ENCODE measurements at regions not wholly inside any gene's neighbourhood (a gene's known extent, or its start where the extent isn't known, plus 50 kb on each side); places are given as distances from the start of the nearest gene placed in this dataset.

DNA sequence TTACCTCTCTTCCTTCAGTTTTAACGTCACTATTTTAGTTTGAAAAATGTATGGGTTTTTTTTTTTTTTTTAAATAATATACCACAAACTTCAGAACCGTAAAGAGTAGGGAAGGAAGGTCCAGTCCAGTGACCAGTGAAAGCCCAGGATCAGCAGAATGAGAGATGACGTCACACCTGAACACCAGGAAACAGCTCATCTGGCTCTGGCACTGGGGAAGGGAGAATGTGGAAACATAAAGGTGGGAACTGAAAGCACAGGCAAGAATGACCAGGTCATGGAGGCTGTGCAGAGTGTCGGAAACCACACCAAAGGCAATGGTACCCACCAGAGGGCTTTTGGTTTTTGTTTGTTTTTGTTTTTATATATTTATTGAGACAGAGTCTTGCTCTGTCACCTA, 141.2 kb downstream of the DHX15 start:
- CTCF ChIA-PET, result no interaction called here

DNA sequence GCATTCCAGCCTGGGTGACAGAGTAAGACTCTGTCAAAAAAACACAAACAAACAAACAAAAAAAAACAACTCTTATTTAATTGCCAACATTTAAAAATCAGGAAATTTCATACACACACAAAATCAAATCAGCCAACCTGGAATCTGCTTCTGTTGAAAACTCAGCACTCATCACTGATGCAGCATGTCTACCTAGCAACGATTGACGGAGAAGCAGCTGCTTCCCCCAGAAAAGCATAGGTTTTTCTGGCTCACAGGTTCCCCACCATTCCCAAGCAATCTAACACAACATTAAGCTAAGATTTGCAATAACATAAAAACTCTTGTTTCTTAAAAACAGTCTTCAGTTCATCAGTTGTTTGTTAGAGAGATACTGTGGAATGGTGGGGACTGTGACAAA, 143.6 kb downstream of the DHX15 start:
- no peaks in the 10 kb centered on the region for H3K9me3 Mint-ChIP-seq
- no peak for DNase-seq
- no peak overlapping the region for H3K4me3 Mint-ChIP-seq
- no peaks in the 10 kb centered on the region for H3K36me3 Mint-ChIP-seq (ENCODE audit: low read depth)
- H3K4me1 Mint-ChIP-seq (ENCODE audit: low read depth), result no peaks in the 10 kb centered on the region
- H3K27me3 Mint-ChIP-seq (ENCODE audit: low read depth), result peaks cover 15% of the 10 kb centered on the region
- CTCF ChIA-PET, result interaction anchor here (0.6 kb wide), 1 partner anchor 704 kb away, joined by 3 read pairs; no protein-coding TSS in a partner anchor
- intact Hi-C loops (cut with micrococcal nuclease), result no loop called here
- H3K27ac Mint-ChIP-seq, result no peak overlapping the region

More for the DNA sequence above, 141.2 kb downstream of the DHX15 start:
- intact Hi-C loops (cut with micrococcal nuclease), result no loop called here
- H3K4me3 Mint-ChIP-seq, result no peak overlapping the region
- H3K36me3 Mint-ChIP-seq (ENCODE audit: low read depth), result no peaks in the 10 kb centered on the region
- H3K27me3 Mint-ChIP-seq (ENCODE audit: low read depth), result peaks cover 21% of the 10 kb centered on the region
- no peak for DNase-seq
- no peak overlapping the region for H3K27ac Mint-ChIP-seq
- H3K4me1 Mint-ChIP-seq (ENCODE audit: low read depth), result no peaks in the 10 kb centered on the region
- no peaks in the 10 kb centered on the region for H3K9me3 Mint-ChIP-seq

- H3K36me3 Mint-ChIP-seq (ENCODE audit: low read depth), result no peaks in the 10 kb centered on the region
- H3K4me1 Mint-ChIP-seq (ENCODE audit: low read depth), result no peaks in the 10 kb centered on the region
- CTCF ChIA-PET, result interaction anchor here (1.1 kb wide), 1 partner anchor 16 kb away, joined by 3 read pairs; no protein-coding TSS in a partner anchor
- no peaks in the 10 kb centered on the region for H3K9me3 Mint-ChIP-seq
- H3K27me3 Mint-ChIP-seq (ENCODE audit: low read depth), result peaks cover 20% of the 10 kb centered on the region
- no peak overlapping the region for H3K4me3 Mint-ChIP-seq
- intact Hi-C loops (cut with micrococcal nuclease), result no loop called here
- H3K27ac Mint-ChIP-seq, result no peak overlapping the region
- no peak for DNase-seq
These were observed 150.1 kb downstream of the DHX15 start for GRCh38 chr4:24434241-24434640.

- peaks cover 17% of the 10 kb centered on the region for H3K27me3 Mint-ChIP-seq (ENCODE audit: low read depth)
- no peak for DNase-seq
- no peaks in the 10 kb centered on the region for H3K4me1 Mint-ChIP-seq (ENCODE audit: low read depth)
- H3K36me3 Mint-ChIP-seq (ENCODE audit: low read depth), result no peaks in the 10 kb centered on the region
- H3K9me3 Mint-ChIP-seq, result no peaks in the 10 kb centered on the region
- CTCF ChIA-PET, result interaction anchor here (1.1 kb wide), 1 partner anchor 16 kb away, joined by 3 read pairs; no protein-coding TSS in a partner anchor
- no peak overlapping the region for H3K27ac Mint-ChIP-seq
- no peak overlapping the region for H3K4me3 Mint-ChIP-seq
- intact Hi-C loops (cut with micrococcal nuclease), result no loop called here
These were observed 150.7 kb downstream of the DHX15 start for GRCh38 chr4:24433515-24434214.

DNA sequence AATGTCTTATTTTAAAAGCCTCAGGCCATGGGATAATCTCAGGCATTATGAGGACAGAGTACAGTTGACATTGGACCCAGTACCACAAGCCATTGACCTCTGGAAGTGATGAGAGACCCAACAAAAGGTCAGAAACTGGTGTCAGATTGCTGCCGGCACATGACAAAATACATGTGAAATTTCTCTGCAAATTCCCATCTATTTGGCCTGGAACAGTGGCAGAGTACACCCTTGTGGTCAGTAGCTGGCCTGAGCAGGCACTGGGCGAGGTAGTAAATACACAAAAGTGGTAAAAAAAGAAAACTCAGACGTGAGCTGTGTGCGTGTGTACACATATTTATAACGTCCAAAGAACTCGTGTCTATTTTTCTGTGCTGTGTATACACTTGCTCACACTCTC, 155.5 kb downstream of the DHX15 start:
- no peak for DNase-seq
- CTCF ChIA-PET, result no interaction called here
- Mint-ChIP-seq H3K27me3 (ENCODE audit: low read depth) (peaks cover 16% of the 10 kb centered on the region), H3K9me3 (no peaks in the 10 kb centered on the region), H3K4me1 (ENCODE audit: low read depth) (no peaks in the 10 kb centered on the region), H3K36me3 (ENCODE audit: low read depth) (no peaks in the 10 kb centered on the region), H3K4me3 (no peak overlapping the region), H3K27ac (no peak overlapping the region)
- intact Hi-C loops (cut with micrococcal nuclease), result no loop called here

DNA sequence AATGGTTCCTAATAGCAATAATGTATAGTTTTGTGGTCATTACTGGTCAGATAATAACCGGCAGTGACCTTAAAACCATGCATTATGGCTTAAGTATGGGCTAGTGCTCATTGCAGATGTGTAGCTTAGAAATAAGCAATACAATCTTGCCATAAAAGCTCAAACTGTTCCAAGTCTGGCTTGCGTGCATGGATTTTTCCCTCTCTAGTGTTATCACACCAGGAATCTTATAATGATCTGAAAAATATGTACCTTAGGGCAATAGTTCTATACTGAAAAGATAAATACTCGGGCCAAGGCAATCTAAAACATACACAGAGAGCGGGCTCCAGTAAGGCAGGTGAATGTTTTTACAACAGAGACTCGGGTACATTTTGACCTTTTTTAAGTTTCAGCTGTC, 157.8 kb downstream of the DHX15 start:
- Mint-ChIP-seq H3K27me3 (ENCODE audit: low read depth) (peaks cover 19% of the 10 kb centered on the region), H3K36me3 (ENCODE audit: low read depth) (no peaks in the 10 kb centered on the region), H3K4me3 (no peak overlapping the region), H3K9me3 (no peaks in the 10 kb centered on the region), H3K27ac (no peak overlapping the region), H3K4me1 (ENCODE audit: low read depth) (no peaks in the 10 kb centered on the region)
- DNase-seq, result no peak
- CTCF ChIA-PET, result no interaction called here
- intact Hi-C loops (cut with micrococcal nuclease), result no loop called here

DNA sequence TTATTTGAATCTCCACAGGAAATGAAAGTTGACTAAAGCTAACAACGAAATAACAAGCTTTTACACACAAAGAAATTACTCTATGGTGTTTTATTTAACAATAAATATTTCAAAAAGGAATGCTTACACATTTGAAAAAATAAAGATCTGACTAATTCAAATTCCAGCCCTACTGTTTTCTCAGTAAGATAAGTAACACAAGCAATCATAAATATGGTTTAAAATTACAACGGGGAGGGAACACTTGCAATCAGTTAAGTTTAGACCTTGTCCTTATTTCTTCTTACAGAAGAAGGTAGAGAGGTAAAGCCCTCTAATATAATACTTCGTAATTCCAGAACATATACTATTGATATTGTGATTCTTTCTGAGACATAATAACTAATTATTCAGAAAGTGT, 158.5 kb downstream of the DHX15 start:
- Mint-ChIP-seq H3K27me3 (ENCODE audit: low read depth) (peaks cover 19% of the 10 kb centered on the region), H3K4me1 (ENCODE audit: low read depth) (no peaks in the 10 kb centered on the region), H3K27ac (no peak overlapping the region), H3K36me3 (ENCODE audit: low read depth) (no peaks in the 10 kb centered on the region), H3K4me3 (no peak overlapping the region), H3K9me3 (no peaks in the 10 kb centered on the region)
- intact Hi-C loops (cut with micrococcal nuclease), result no loop called here
- DNase-seq, result no peak
- CTCF ChIA-PET, result no interaction called here

GRCh38 chr4:24423670-24424069, 160.7 kb downstream of the DHX15 start:
- Mint-ChIP-seq H3K36me3 (ENCODE audit: low read depth) (no peaks in the 10 kb centered on the region), H3K9me3 (no peaks in the 10 kb centered on the region), H3K27ac (no peak overlapping the region), H3K27me3 (ENCODE audit: low read depth) (peaks cover 17% of the 10 kb centered on the region), H3K4me1 (ENCODE audit: low read depth) (peaks cover 3% of the 10 kb centered on the region), H3K4me3 (no peak overlapping the region)
- CTCF ChIA-PET, result no interaction called here
- no peak for DNase-seq
- intact Hi-C loops (cut with micrococcal nuclease), result no loop called here

GRCh38 chr4:24422644-24423043, 161.7 kb downstream of the DHX15 start:
- intact Hi-C loops (cut with micrococcal nuclease), result no loop called here
- Mint-ChIP-seq H3K27me3 (ENCODE audit: low read depth) (peaks cover 17% of the 10 kb centered on the region), H3K9me3 (no peaks in the 10 kb centered on the region), H3K27ac (no peak overlapping the region), H3K4me1 (ENCODE audit: low read depth) (peaks cover 3% of the 10 kb centered on the region), H3K36me3 (ENCODE audit: low read depth) (no peaks in the 10 kb centered on the region), H3K4me3 (no peak overlapping the region)
- DNase-seq, result no peak
- CTCF ChIA-PET, result interaction anchor here (0.6 to 1.0 kb wide), 4 partner anchors 49 to 1548 kb away, joined by 3 to 11 read pairs (median 3); no protein-coding TSS in a partner anchor

GRCh38 chr4:24419181-24420034, 164.9 kb downstream of the DHX15 start:
- Mint-ChIP-seq H3K4me1 (ENCODE audit: low read depth) (peaks cover 3% of the 10 kb centered on the region), H3K27me3 (ENCODE audit: low read depth) (peaks cover 9% of the 10 kb centered on the region), H3K9me3 (no peaks in the 10 kb centered on the region), H3K4me3 (no peak overlapping the region), H3K36me3 (ENCODE audit: low read depth) (no peaks in the 10 kb centered on the region), H3K27ac (no peak overlapping the region)
- CTCF ChIA-PET, result interaction anchor here (0.6 to 2.4 kb wide), 13 partner anchors 17 to 1522 kb away, joined by 3 to 7 read pairs (median 3); no protein-coding TSS in a partner anchor
- DNase-seq, result peak; percentile 82
- intact Hi-C loops (cut with micrococcal nuclease), result loop anchor here (1.0 to 10.0 kb wide), 6 partner anchors 165 to 1522 kb away; no protein-coding TSS in a partner anchor

DNA sequence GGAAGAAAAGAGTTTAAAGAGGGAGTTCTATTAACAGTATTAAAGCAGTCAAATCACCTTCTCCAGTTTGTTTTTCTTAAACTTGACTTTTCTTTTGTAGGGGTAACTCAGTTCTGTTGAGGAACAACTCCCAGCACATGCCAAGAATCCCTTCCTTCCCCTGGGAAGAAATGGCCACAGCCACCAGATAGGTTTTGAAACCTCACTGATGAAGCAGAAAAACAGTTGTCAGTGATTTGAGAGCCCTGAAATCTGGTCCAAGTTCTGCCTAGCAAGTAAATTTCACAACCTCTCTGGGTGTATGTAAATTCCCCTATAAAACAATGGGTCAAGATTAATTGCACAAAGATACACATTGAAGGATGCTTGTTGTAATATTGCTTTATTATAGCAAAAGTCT, 167.1 kb downstream of the DHX15 start:
- intact Hi-C loops (cut with micrococcal nuclease), result loop anchor here (5.0 to 10.0 kb wide), 3 partner anchors 162 to 1042 kb away; no protein-coding TSS in a partner anchor
- no peak overlapping the region for H3K27ac Mint-ChIP-seq
- peaks cover 12% of the 10 kb centered on the region for H3K27me3 Mint-ChIP-seq (ENCODE audit: low read depth)
- H3K4me1 Mint-ChIP-seq (ENCODE audit: low read depth), result peaks cover 3% of the 10 kb centered on the region
- no peaks in the 10 kb centered on the region for H3K36me3 Mint-ChIP-seq (ENCODE audit: low read depth)
- DNase-seq, result no peak
- no peaks in the 10 kb centered on the region for H3K9me3 Mint-ChIP-seq
- H3K4me3 Mint-ChIP-seq, result no peak overlapping the region
- CTCF ChIA-PET, result no interaction called here

- CTCF ChIA-PET, result no interaction called here
- Mint-ChIP-seq H3K27me3 (ENCODE audit: low read depth) (peaks cover 12% of the 10 kb centered on the region), H3K4me3 (no peak overlapping the region), H3K36me3 (ENCODE audit: low read depth) (no peaks in the 10 kb centered on the region), H3K9me3 (no peaks in the 10 kb centered on the region), H3K27ac (no peak overlapping the region), H3K4me1 (ENCODE audit: low read depth) (peaks cover 3% of the 10 kb centered on the region)
- DNase-seq, result no peak
- intact Hi-C loops (cut with micrococcal nuclease), result loop anchor here (5.0 to 10.0 kb wide), 3 partner anchors 161 to 1041 kb away; no protein-coding TSS in a partner anchor
These were observed 168.1 kb downstream of the DHX15 start for GRCh38 chr4:24416293-24416692.

All from activated naive CD4-positive, alpha-beta T cell treated with anti-CD3 and anti-CD28 coated beads for 36 hours (primary cell).